Endothelial cell of umbilical vein (primary cell): ENCODE measurements at regions not wholly inside any gene's neighbourhood (a gene's known extent, or its start where the extent isn't known, plus 50 kb on each side); places are given as distances from the start of the nearest gene placed in this dataset.

Source experiments
- CTCF ChIP-seq, 2 donors: IDR thresholded peaks; 1 replicate in 1 of 2; 2 replicates in 1 of 2; pipeline ENCODE4 v1.5.1; 2011; ENCODE audit warnings: low read length in 2 of 2, mild to moderate bottlenecking in 2 of 2, moderate library complexity in 2 of 2, control low read depth in 1 of 2, inconsistent platforms in 1 of 2, low read depth in 1 of 2; ENCODE audit not compliant: insufficient read depth in 1 of 2; ENCODE audit errors: extremely low read depth in 1 of 2
- EZH2 ChIP-seq: IDR thresholded peaks from 2 replicates; pipeline ENCODE4 v1.6.1; 2012; ENCODE audit warnings: borderline replicate concordance, low read depth, mild to moderate bottlenecking, moderate library complexity, low read length, inconsistent platforms; ENCODE audit not compliant: severe bottlenecking
- FOS ChIP-seq: IDR thresholded peaks from 2 replicates; pipeline ENCODE4 v1.6.1; 2011; ENCODE audit warnings: mild to moderate bottlenecking, low read length, moderate library complexity, borderline replicate concordance; ENCODE audit not compliant: insufficient read depth
- GATA2 ChIP-seq: IDR thresholded peaks from 2 replicates; pipeline ENCODE4 v1.7.0; 2011; ENCODE audit warnings: low read depth, mild to moderate bottlenecking, moderate library complexity, mixed read lengths, low read length; ENCODE audit not compliant: insufficient read length, insufficient read depth
- JUN ChIP-seq: IDR thresholded peaks from 2 replicates; pipeline ENCODE4 v1.6.1; 2011; ENCODE audit warnings: borderline replicate concordance, low read depth; ENCODE audit not compliant: insufficient read length, insufficient read depth
- MAX ChIP-seq: IDR thresholded peaks from 2 replicates; pipeline ENCODE4 v1.6.1; 2011; ENCODE audit not compliant: insufficient read depth, insufficient read length
- MYC ChIP-seq: IDR thresholded peaks from one replicate; pipeline ENCODE4 v1.6.1; 2011; ENCODE audit warnings: mild to moderate bottlenecking, low read depth, low read length
- POLR2A ChIP-seq: IDR thresholded peaks from 2 replicates; pipeline ENCODE4 v1.6.1; 2012; ENCODE audit warnings: low read depth, mild to moderate bottlenecking, control low read depth, low read length
- POLR2AphosphoS5 ChIP-seq: IDR thresholded peaks from 2 replicates; pipeline ENCODE4 v1.6.1; 2012; ENCODE audit warnings: low read depth, mild to moderate bottlenecking, control low read depth, low read length, moderate library complexity; ENCODE audit not compliant: insufficient read depth

- no peak for TF ChIP-seq POLR2AphosphoS5
- TF ChIP-seq POLR2A = no peak
- no peak for TF ChIP-seq CTCF (IDR thresholded peaks at IDR 0.05; ENCODE audit: extremely low read depth in 1 of 2, insufficient read depth in 1 of 2, low read depth in 1 of 2, low read length in 2 of 2)
- TF ChIP-seq EZH2 = no peak
- no peak for TF ChIP-seq GATA2
- no peak for TF ChIP-seq MAX
- TF ChIP-seq MYC = no peak
- TF ChIP-seq JUN = no peak
- TF ChIP-seq FOS = no peak
Observed at GRCh38 chr3:135567223-135567622, 398.3 kb upstream of the PPP2R3A start.
